GM12878 (cell line): ENCODE measurements at regions not wholly inside any gene's neighbourhood (a gene's known extent, or its start where the extent isn't known, plus 50 kb on each side); places are given as distances from the start of the nearest gene placed in this dataset.

ENCODE experiments used
- ATAC-seq: fragments of 200-7000 bp; cut with Tn5 transposase; 3 replicates; pipeline ENCODE4 v1.9.1; 2020; ENCODE audit warnings: mild to moderate bottlenecking, moderate library complexity
- BruUV-seq: library from RNA; stranded (reverse); fragments of 400-500 nt; replicated peaks from 2 replicates; lab custom pipeline; 2021; lab: Mats Ljungman, UMichigan
- CTCF ChIA-PET: fragments of 300-600 bp; sonication (Branson Sonifier 250); formaldehyde crosslinking; extraction: SDS; loops from one replicate; lab custom pipeline; 2021; ENCODE audit warnings: inconsistent platforms; lab: Yijun Ruan, JAX
- POLR2A ChIA-PET: fragments of 350-600 bp; formaldehyde crosslinking; extraction: SDS; loops from one replicate; lab custom pipeline; 2021; ENCODE audit warnings: inconsistent platforms; lab: Charles Lee
- RAD21 ChIA-PET: fragments of 300-600 bp; sonication (Branson Sonifier 250); formaldehyde crosslinking; loops from one replicate; lab custom pipeline; 2023; ENCODE audit warnings: antibody characterized with exemption; ENCODE audit not compliant: unreplicated experiment; lab: Charles Lee
- SMC1A ChIA-PET: fragments of 300-600 bp; sonication (Branson Sonifier 250); formaldehyde crosslinking; loops from one replicate; lab custom pipeline; 2023; ENCODE audit not compliant: unreplicated experiment, uncharacterized antibody; lab: Charles Lee
- DNase-seq: peaks from one replicate; pipeline ENCODE4 v3.0.0-alpha.2; 2011; ENCODE audit warnings: low read depth, low spot score
- FAIRE-seq: peaks from 3 replicates; lab custom pipeline; 2011; peaks lifted over from hg19 to GRCh38; lab: Jason Lieb, UNC
- H2AFZ ChIP-seq: 2 replicates; pipeline ENCODE4 v1.6.0; 2011; ENCODE audit warnings: low read depth, low read length, control low read depth; ENCODE audit not compliant: control insufficient read depth
- H3K27ac ChIP-seq: 2 replicates; pipeline ENCODE4 v1.5.1; 2011; ENCODE audit warnings: control low read depth; ENCODE audit not compliant: control insufficient read depth, insufficient read depth
- H3K27me3 ChIP-seq, 2 experiments: replicated peaks in 1 of 2; 2 replicates each; pipeline versions ENCODE4 v1.6.0 to v1.6.1; 2011; ENCODE audit warnings: low read length in 1 of 2; ENCODE audit not compliant: control insufficient read depth in 2 of 2, insufficient read depth in 2 of 2
- H3K36me3 ChIP-seq, 2 experiments: 2 replicates each; pipeline ENCODE4 v1.5.1; 2011; ENCODE audit warnings: low read length in 1 of 2; ENCODE audit not compliant: control insufficient read depth in 2 of 2, insufficient read depth in 2 of 2
- H3K4me1 ChIP-seq: 2 replicates; pipeline ENCODE4 v1.6.1; 2011; ENCODE audit warnings: mild to moderate bottlenecking, low read length, moderate library complexity, mixed read lengths; ENCODE audit not compliant: control insufficient read depth, insufficient read depth
- H3K4me2 ChIP-seq: 2 replicates; pipeline ENCODE4 v1.6.0; 2011; ENCODE audit warnings: control low read depth; ENCODE audit not compliant: control insufficient read depth, insufficient read depth
- H3K4me3 ChIP-seq: fragments of 200-600 bp; sonication (generic); 2 replicates; pipeline ENCODE4 v1.5.1; 2016
- H3K79me2 ChIP-seq: 2 replicates; pipeline ENCODE4 v1.6.0; 2011; ENCODE audit warnings: low read length; ENCODE audit not compliant: control insufficient read depth, insufficient read depth
- H3K9ac ChIP-seq: 2 replicates; pipeline ENCODE4 v1.8.0; 2011; ENCODE audit warnings: low read length, control low read depth, mixed read lengths; ENCODE audit not compliant: control insufficient read depth, insufficient read depth
- H3K9me3 ChIP-seq: replicated peaks from 3 replicates; pipeline ENCODE4 v1.5.1; 2011; ENCODE audit warnings: mild to moderate bottlenecking, low read length; ENCODE audit not compliant: control insufficient read depth, insufficient read depth
- H4K20me1 ChIP-seq: 2 replicates; pipeline ENCODE4 v1.6.0; 2011; ENCODE audit not compliant: control insufficient read depth, insufficient read depth
- ATF2 ChIP-seq: IDR thresholded peaks from 2 replicates; pipeline ENCODE4 v1.6.1; 2012; ENCODE audit warnings: low read length, inconsistent platforms
- CBX3 ChIP-seq: fragments of 200-600 bp; sonication (generic); IDR thresholded peaks from 2 replicates; pipeline ENCODE4 v1.6.1; 2016; ENCODE audit warnings: low read depth, borderline replicate concordance
- CEBPB ChIP-seq, 2 experiments: fragments of 150-350 bp in 1 of 2; IDR thresholded peaks; 2 replicates each; pipeline ENCODE4 v1.6.1; 2012 to 2014; ENCODE audit warnings: low read depth in 2 of 2, low read length in 2 of 2, borderline replicate concordance in 1 of 2, inconsistent platforms in 1 of 2
- EP300 ChIP-seq, 2 experiments: fragments of 150-350 bp in 1 of 2; IDR thresholded peaks; 2 replicates each; pipeline ENCODE4 v1.6.1; 2011 to 2012; ENCODE audit warnings: low read depth in 2 of 2, low read length in 2 of 2, borderline replicate concordance in 1 of 2, improper control_type of control experiment in 1 of 2, inconsistent platforms in 1 of 2; ENCODE audit not compliant: control insufficient read depth in 1 of 2
- HDAC6 ChIP-seq: fragments of 200-600 bp; sonication (generic); IDR thresholded peaks from one replicate; pipeline ENCODE4 v1.8.0; 2017; ENCODE audit warnings: antibody characterized with exemption; ENCODE audit not compliant: unreplicated experiment
- IRF4 ChIP-seq: IDR thresholded peaks from 2 replicates; pipeline ENCODE4 v1.6.1; 2011; ENCODE audit warnings: low read depth, low read length
- KLF5 ChIP-seq: fragments of 450-650 bp; IDR thresholded peaks from 2 replicates; pipeline ENCODE4 v1.6.1; 2014; ENCODE audit warnings: mild to moderate bottlenecking; ENCODE audit not compliant: partially characterized antibody
- PML ChIP-seq: IDR thresholded peaks from 2 replicates; pipeline ENCODE4 v1.6.1; 2012; ENCODE audit warnings: low read length, inconsistent platforms
- SIN3A ChIP-seq: IDR thresholded peaks from 2 replicates; pipeline ENCODE4 v1.6.1; 2012; ENCODE audit warnings: low read depth, low read length, improper control_type of control experiment
- TCF7 ChIP-seq: IDR thresholded peaks from 2 replicates; pipeline ENCODE4 v1.6.1; 2014; ENCODE audit warnings: antibody characterized with exemption, borderline replicate concordance
- ZZZ3 ChIP-seq: IDR thresholded peaks from 2 replicates; pipeline ENCODE4 v1.6.1; 2011; ENCODE audit warnings: low read depth; ENCODE audit not compliant: control insufficient read depth, insufficient read length
- in situ Hi-C: fragments of 300-500 bp; cut with MboI; formaldehyde crosslinking; loops from 9 replicates; pipeline ENCODE4 v1.14.3; 2018; ENCODE audit warnings: mixed read lengths
- intact Hi-C: fragments of 100-400 bp; cut with micrococcal nuclease; formaldehyde crosslinking; loops from one replicate; pipeline ENCODE4 v1.14.2; 2022; ENCODE audit not compliant: unreplicated experiment
- TF ChIP-seq, protein P1 (sequence below): fragments of 450-650 bp; IDR thresholded peaks from 2 replicates; pipeline ENCODE4 v1.6.1; 2018; ENCODE audit warnings: mild to moderate bottlenecking, low read depth, moderate library complexity; ENCODE audit not compliant: partially characterized antibody
- TF ChIP-seq, protein P2 (sequence below): fragments of 450-650 bp; IDR thresholded peaks from 2 replicates; pipeline ENCODE4 v1.6.1; 2016; ENCODE audit warnings: mild to moderate bottlenecking

GRCh38 chrX:42540146-42540545, 237.8 kb downstream of the PPP1R2C start:
- Histone ChIP-seq H3K27ac (no peak overlapping the region), H3K27me3 (no peaks in the 10 kb centered on the region), H3K9me3 (no peaks in the 10 kb centered on the region; the same call in 2 of the 3 replicates), H3K9ac (no peak overlapping the region), H4K20me1 (no peaks in the 10 kb centered on the region), H3K4me2 (no peak overlapping the region), H3K79me2 (no peaks in the 10 kb centered on the region), H3K36me3 (no peaks in the 10 kb centered on the region), H3K4me3 (no peak overlapping the region), H3K4me1 (no peaks in the 10 kb centered on the region), H2AFZ (no peak overlapping the region)
- no peak for TF ChIP-seq ATF2
- TF ChIP-seq, protein P1, sequence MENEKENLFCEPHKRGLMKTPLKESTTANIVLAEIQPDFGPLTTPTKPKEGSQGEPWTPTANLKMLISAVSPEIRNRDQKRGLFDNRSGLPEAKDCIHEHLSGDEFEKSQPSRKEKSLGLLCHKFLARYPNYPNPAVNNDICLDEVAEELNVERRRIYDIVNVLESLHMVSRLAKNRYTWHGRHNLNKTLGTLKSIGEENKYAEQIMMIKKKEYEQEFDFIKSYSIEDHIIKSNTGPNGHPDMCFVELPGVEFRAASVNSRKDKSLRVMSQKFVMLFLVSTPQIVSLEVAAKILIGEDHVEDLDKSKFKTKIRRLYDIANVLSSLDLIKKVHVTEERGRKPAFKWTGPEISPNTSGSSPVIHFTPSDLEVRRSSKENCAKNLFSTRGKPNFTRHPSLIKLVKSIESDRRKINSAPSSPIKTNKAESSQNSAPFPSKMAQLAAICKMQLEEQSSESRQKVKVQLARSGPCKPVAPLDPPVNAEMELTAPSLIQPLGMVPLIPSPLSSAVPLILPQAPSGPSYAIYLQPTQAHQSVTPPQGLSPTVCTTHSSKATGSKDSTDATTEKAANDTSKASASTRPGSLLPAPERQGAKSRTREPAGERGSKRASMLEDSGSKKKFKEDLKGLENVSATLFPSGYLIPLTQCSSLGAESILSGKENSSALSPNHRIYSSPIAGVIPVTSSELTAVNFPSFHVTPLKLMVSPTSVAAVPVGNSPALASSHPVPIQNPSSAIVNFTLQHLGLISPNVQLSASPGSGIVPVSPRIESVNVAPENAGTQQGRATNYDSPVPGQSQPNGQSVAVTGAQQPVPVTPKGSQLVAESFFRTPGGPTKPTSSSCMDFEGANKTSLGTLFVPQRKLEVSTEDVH = no peak
- TF ChIP-seq TCF7 = no peak
- no peak for TF ChIP-seq PML
- no peak for TF ChIP-seq IRF4
- TF ChIP-seq CEBPB (IDR thresholded peaks at IDR 0.05; ENCODE audit: borderline replicate concordance in 1 of 2, low read depth in 2 of 2, low read length in 2 of 2) = no peak
- TF ChIP-seq, protein P2, sequence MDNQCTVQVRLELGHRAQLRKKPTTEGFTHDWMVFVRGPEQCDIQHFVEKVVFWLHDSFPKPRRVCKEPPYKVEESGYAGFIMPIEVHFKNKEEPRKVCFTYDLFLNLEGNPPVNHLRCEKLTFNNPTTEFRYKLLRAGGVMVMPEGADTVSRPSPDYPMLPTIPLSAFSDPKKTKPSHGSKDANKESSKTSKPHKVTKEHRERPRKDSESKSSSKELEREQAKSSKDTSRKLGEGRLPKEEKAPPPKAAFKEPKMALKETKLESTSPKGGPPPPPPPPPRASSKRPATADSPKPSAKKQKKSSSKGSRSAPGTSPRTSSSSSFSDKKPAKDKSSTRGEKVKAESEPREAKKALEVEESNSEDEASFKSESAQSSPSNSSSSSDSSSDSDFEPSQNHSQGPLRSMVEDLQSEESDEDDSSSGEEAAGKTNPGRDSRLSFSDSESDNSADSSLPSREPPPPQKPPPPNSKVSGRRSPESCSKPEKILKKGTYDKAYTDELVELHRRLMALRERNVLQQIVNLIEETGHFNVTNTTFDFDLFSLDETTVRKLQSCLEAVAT = no peak
- no peak for TF ChIP-seq CBX3
- no peak for TF ChIP-seq EP300 (IDR thresholded peaks at IDR 0.05; ENCODE audit: borderline replicate concordance in 1 of 2, control insufficient read depth in 1 of 2, low read depth in 2 of 2, low read length in 2 of 2)
- TF ChIP-seq SIN3A = no peak
- no peak for TF ChIP-seq HDAC6
- TF ChIP-seq KLF5 = no peak
- TF ChIP-seq ZZZ3 = no peak
- no peak for FAIRE-seq
- no peak for DNase-seq
- ChIA-PET RAD21 (no interaction called here), SMC1A (no interaction called here), CTCF (no interaction called here), POLR2A (no interaction called here)
- in situ Hi-C loops = no loop called here
- BruUV-seq = no TSS peak
- ATAC-seq = no peak
- intact Hi-C loops = no loop called here
